ENCODE measurements at regions not wholly inside any gene's neighbourhood (a gene's known extent, or its start where the extent isn't known, plus 50 kb on each side); places are given as distances from the start of the nearest gene placed in this dataset.

- H3K4me1 Mint-ChIP-seq: peaks cover 7% of the 10 kb centered on the region
- ATAC-seq: no peak
- no peak overlapping the region for H3K27ac Mint-ChIP-seq
- H3K36me3 Mint-ChIP-seq: no peaks in the 10 kb centered on the region
- peaks cover 8% of the 10 kb centered on the region for H3K27me3 Mint-ChIP-seq
- no peak overlapping the region for H3K4me3 Mint-ChIP-seq
- H3K9me3 Mint-ChIP-seq: no peaks in the 10 kb centered on the region
These were observed 784.6 kb downstream of the RNF144A start for GRCh38 chr2:7701791-7702190.

GRCh38 chr2:7703048-7703447 is 785.8 kb downstream of the RNF144A start:
- no peaks in the 10 kb centered on the region for H3K9me3 Mint-ChIP-seq
- H3K27ac Mint-ChIP-seq: no peak overlapping the region
- H3K4me3 Mint-ChIP-seq: no peak overlapping the region
- peaks cover 7% of the 10 kb centered on the region for H3K4me1 Mint-ChIP-seq
- no peak for ATAC-seq
- H3K27me3 Mint-ChIP-seq: peaks cover 8% of the 10 kb centered on the region
- H3K36me3 Mint-ChIP-seq: no peaks in the 10 kb centered on the region

- H3K36me3 Mint-ChIP-seq: no peaks in the 10 kb centered on the region
These were observed 786.4 kb downstream of the RNF144A start for GRCh38 chr2:7703543-7704144.

GRCh38 chr2:7704296-7704865 is 787.2 kb downstream of the RNF144A start:
- ATAC-seq: no peak
- Mint-ChIP-seq H3K27me3 (peaks cover 8% of the 10 kb centered on the region), H3K27ac (no peak overlapping the region), H3K36me3 (no peaks in the 10 kb centered on the region), H3K9me3 (no peaks in the 10 kb centered on the region), H3K4me3 (no peak overlapping the region), H3K4me1 (peaks cover 7% of the 10 kb centered on the region)

More at GRCh38 chr2:7703543-7704144, 786.4 kb downstream of the RNF144A start:
- ATAC-seq: peak; percentile 27
- no peak overlapping the region for H3K4me3 Mint-ChIP-seq
- no peak overlapping the region for H3K27ac Mint-ChIP-seq
- no peaks in the 10 kb centered on the region for H3K9me3 Mint-ChIP-seq
- peaks cover 7% of the 10 kb centered on the region for H3K4me1 Mint-ChIP-seq
- H3K27me3 Mint-ChIP-seq: peaks cover 8% of the 10 kb centered on the region

GRCh38 chr2:7706791-7707190 is 789.6 kb downstream of the RNF144A start:
- H3K27ac Mint-ChIP-seq: no peak overlapping the region
- no peaks in the 10 kb centered on the region for H3K36me3 Mint-ChIP-seq
- no peaks in the 10 kb centered on the region for H3K9me3 Mint-ChIP-seq
- peaks cover 3% of the 10 kb centered on the region for H3K27me3 Mint-ChIP-seq
- peaks cover 7% of the 10 kb centered on the region for H3K4me1 Mint-ChIP-seq
- ATAC-seq: no peak
- no peak overlapping the region for H3K4me3 Mint-ChIP-seq

GRCh38 chr2:7707723-7708122 is 790.5 kb downstream of the RNF144A start:
- no peak overlapping the region for H3K27ac Mint-ChIP-seq
- H3K27me3 Mint-ChIP-seq: no peaks in the 10 kb centered on the region
- no peak for ATAC-seq
- no peaks in the 10 kb centered on the region for H3K36me3 Mint-ChIP-seq
- H3K9me3 Mint-ChIP-seq: no peaks in the 10 kb centered on the region
- no peak overlapping the region for H3K4me3 Mint-ChIP-seq
- H3K4me1 Mint-ChIP-seq: peaks cover 3% of the 10 kb centered on the region

GRCh38 chr2:7709907-7710306 is 792.7 kb downstream of the RNF144A start:
- Mint-ChIP-seq H3K4me1 (no peaks in the 10 kb centered on the region), H3K27ac (no peak overlapping the region), H3K27me3 (no peaks in the 10 kb centered on the region), H3K9me3 (no peaks in the 10 kb centered on the region), H3K4me3 (no peak overlapping the region), H3K36me3 (no peaks in the 10 kb centered on the region)
- no peak for ATAC-seq

GRCh38 chr2:7711167-7711566 is 794.0 kb downstream of the RNF144A start:
- H3K4me3 Mint-ChIP-seq: no peak overlapping the region
- H3K27ac Mint-ChIP-seq: no peak overlapping the region
- ATAC-seq: no peak
- H3K27me3 Mint-ChIP-seq: no peaks in the 10 kb centered on the region
- H3K36me3 Mint-ChIP-seq: no peaks in the 10 kb centered on the region
- H3K4me1 Mint-ChIP-seq: no peaks in the 10 kb centered on the region
- H3K9me3 Mint-ChIP-seq: no peaks in the 10 kb centered on the region

GRCh38 chr2:7719876-7720275 is 802.7 kb downstream of the RNF144A start:
- H3K4me3 Mint-ChIP-seq: no peak overlapping the region
- H3K4me1 Mint-ChIP-seq: no peaks in the 10 kb centered on the region
- ATAC-seq: no peak

GRCh38 chr2:7721413-7721995 is 804.3 kb downstream of the RNF144A start:
- no peak overlapping the region for H3K4me3 Mint-ChIP-seq
- no peaks in the 10 kb centered on the region for H3K27me3 Mint-ChIP-seq
- no peaks in the 10 kb centered on the region for H3K4me1 Mint-ChIP-seq
- no peak overlapping the region for H3K27ac Mint-ChIP-seq
- no peaks in the 10 kb centered on the region for H3K9me3 Mint-ChIP-seq
- no peaks in the 10 kb centered on the region for H3K36me3 Mint-ChIP-seq
- no peak for ATAC-seq

More at GRCh38 chr2:7719876-7720275, 802.7 kb downstream of the RNF144A start:
- no peak overlapping the region for H3K27ac Mint-ChIP-seq
- H3K27me3 Mint-ChIP-seq: no peaks in the 10 kb centered on the region
- H3K36me3 Mint-ChIP-seq: no peaks in the 10 kb centered on the region
- no peaks in the 10 kb centered on the region for H3K9me3 Mint-ChIP-seq

GRCh38 chr2:7722212-7722910 is 805.1 kb downstream of the RNF144A start:
- Mint-ChIP-seq H3K4me1 (no peaks in the 10 kb centered on the region), H3K27ac (no peak overlapping the region), H3K36me3 (no peaks in the 10 kb centered on the region), H3K4me3 (no peak overlapping the region), H3K9me3 (no peaks in the 10 kb centered on the region), H3K27me3 (no peaks in the 10 kb centered on the region)
- ATAC-seq: no peak

- no peaks in the 10 kb centered on the region for H3K4me1 Mint-ChIP-seq
- no peaks in the 10 kb centered on the region for H3K9me3 Mint-ChIP-seq
- H3K27me3 Mint-ChIP-seq: no peaks in the 10 kb centered on the region
- no peak overlapping the region for H3K27ac Mint-ChIP-seq
- no peak overlapping the region for H3K4me3 Mint-ChIP-seq
- no peak for ATAC-seq
- H3K36me3 Mint-ChIP-seq: no peaks in the 10 kb centered on the region
These were observed 807.1 kb downstream of the RNF144A start for GRCh38 chr2:7724336-7724735.

- no peak for ATAC-seq
- H3K9me3 Mint-ChIP-seq: no peaks in the 10 kb centered on the region
- H3K4me3 Mint-ChIP-seq: no peak overlapping the region
- no peaks in the 10 kb centered on the region for H3K4me1 Mint-ChIP-seq
- no peak overlapping the region for H3K27ac Mint-ChIP-seq
- no peaks in the 10 kb centered on the region for H3K36me3 Mint-ChIP-seq
- H3K27me3 Mint-ChIP-seq: no peaks in the 10 kb centered on the region
These were observed 808.1 kb downstream of the RNF144A start for GRCh38 chr2:7725171-7725849.

- no peaks in the 10 kb centered on the region for H3K9me3 Mint-ChIP-seq
- H3K27me3 Mint-ChIP-seq: no peaks in the 10 kb centered on the region
- H3K4me1 Mint-ChIP-seq: no peaks in the 10 kb centered on the region
- H3K27ac Mint-ChIP-seq: no peak overlapping the region
- no peak for ATAC-seq
- H3K4me3 Mint-ChIP-seq: no peak overlapping the region
- H3K36me3 Mint-ChIP-seq: no peaks in the 10 kb centered on the region
These were observed 808.6 kb downstream of the RNF144A start for GRCh38 chr2:7725850-7726242.

GRCh38 chr2:7726989-7727388 is 809.8 kb downstream of the RNF144A start:
- Mint-ChIP-seq H3K36me3 (no peaks in the 10 kb centered on the region), H3K27me3 (no peaks in the 10 kb centered on the region), H3K9me3 (no peaks in the 10 kb centered on the region), H3K4me1 (no peaks in the 10 kb centered on the region), H3K4me3 (no peak overlapping the region), H3K27ac (no peak overlapping the region)
- no peak for ATAC-seq
